Left ventricle myocardium inferior (tissue), 1 donor: ENCODE measurements at regions not wholly inside any gene's neighbourhood (a gene's known extent, or its start where the extent isn't known, plus 50 kb on each side); places are given as distances from the start of the nearest gene placed in this dataset.

Experiments used
- DNase-seq: peaks from one replicate; pipeline ENCODE4 v3.0.0-alpha.2; 2020
- H3K27ac ChIP-seq: fragments of 200-600 bp; replicated peaks from 2 replicates; pipeline ENCODE4 v1.8.0; 2021
- H3K27me3 ChIP-seq: fragments of 200-600 bp; 2 replicates; pipeline ENCODE4 v1.8.0; 2021; ENCODE audit warnings: low read depth
- H3K36me3 ChIP-seq: fragments of 200-600 bp; 2 replicates; pipeline ENCODE4 v1.8.0; 2021
- H3K4me1 ChIP-seq: fragments of 200-600 bp; 2 replicates; pipeline ENCODE4 v1.8.0; 2021
- H3K4me3 ChIP-seq: fragments of 200-600 bp; 2 replicates; pipeline ENCODE4 v1.8.0; 2021; ENCODE audit warnings: mild to moderate bottlenecking, moderate library complexity
- H3K9me3 ChIP-seq: fragments of 200-600 bp; replicated peaks from 2 replicates; pipeline ENCODE4 v1.8.0; 2021
- CTCF ChIP-seq: fragments of 200-600 bp; IDR thresholded peaks from 2 replicates; pipeline ENCODE4 v1.8.0; 2021; ENCODE audit warnings: antibody characterized with exemption, mild to moderate bottlenecking, borderline replicate concordance
- intact Hi-C: fragments of 100-400 bp; cut with micrococcal nuclease; formaldehyde crosslinking; loops from one replicate; pipeline ENCODE4 v1.11.0; 2022
- donor health status: DM: no; HTN: yes; CAD: no; lungs with severe emphysema.

- Histone ChIP-seq H3K9me3 (peaks cover 8% of the 10 kb centered on the region), H3K4me1 (no peaks in the 10 kb centered on the region), H3K27ac (no peak overlapping the region), H3K4me3 (no peak overlapping the region), H3K27me3 (peaks cover 7% of the 10 kb centered on the region), H3K36me3 (no peaks in the 10 kb centered on the region)
- TF ChIP-seq CTCF, result no peak
- intact Hi-C loops, result no loop called here
- DNase-seq, result no peak
These were observed 87.5 kb upstream of the MYCN start for GRCh38 chr2:15852811-15853210.

- H3K27me3 ChIP-seq, result peaks cover 16% of the 10 kb centered on the region
- DNase-seq, result no peak
- TF ChIP-seq CTCF, result no peak
- no peaks in the 10 kb centered on the region for H3K36me3 ChIP-seq
- H3K4me1 ChIP-seq, result no peaks in the 10 kb centered on the region
- intact Hi-C loops, result no loop called here
- no peak overlapping the region for H3K4me3 ChIP-seq
- H3K9me3 ChIP-seq, result peaks cover 8% of the 10 kb centered on the region
- no peak overlapping the region for H3K27ac ChIP-seq
These were observed 86.4 kb upstream of the MYCN start for GRCh38 chr2:15853903-15854302.

- no peak for TF ChIP-seq CTCF
- no peak for DNase-seq
- intact Hi-C loops, result no loop called here
- Histone ChIP-seq H3K27me3 (peaks cover 21% of the 10 kb centered on the region), H3K4me3 (no peak overlapping the region), H3K4me1 (no peaks in the 10 kb centered on the region), H3K27ac (no peak overlapping the region), H3K9me3 (no peaks in the 10 kb centered on the region), H3K36me3 (no peaks in the 10 kb centered on the region)
These were observed 84.5 kb upstream of the MYCN start for GRCh38 chr2:15855766-15856260.

GRCh38 chr2:15856318-15856717, 84.0 kb upstream of the MYCN start:
- no peak overlapping the region for H3K4me3 ChIP-seq
- no peak overlapping the region for H3K27ac ChIP-seq
- no peaks in the 10 kb centered on the region for H3K36me3 ChIP-seq
- peaks cover 21% of the 10 kb centered on the region for H3K27me3 ChIP-seq
- TF ChIP-seq CTCF, result no peak
- H3K9me3 ChIP-seq, result no peaks in the 10 kb centered on the region
- intact Hi-C loops, result no loop called here
- no peak for DNase-seq
- no peaks in the 10 kb centered on the region for H3K4me1 ChIP-seq

GRCh38 chr2:15858466-15858865, 81.9 kb upstream of the MYCN start:
- Histone ChIP-seq H3K36me3 (no peaks in the 10 kb centered on the region), H3K4me3 (no peak overlapping the region), H3K9me3 (no peaks in the 10 kb centered on the region), H3K4me1 (no peaks in the 10 kb centered on the region), H3K27me3 (peaks cover 21% of the 10 kb centered on the region), H3K27ac (no peak overlapping the region)
- no peak for DNase-seq
- intact Hi-C loops, result no loop called here
- no peak for TF ChIP-seq CTCF
